GM18502 (cell line): ENCODE measurements at regions not wholly inside any gene's neighbourhood (a gene's known extent, or its start where the extent isn't known, plus 50 kb on each side); places are given as distances from the start of the nearest gene placed in this dataset.

Experiments
- ATAC-seq: cut with Tn5 transposase; IDR thresholded peaks from one replicate; pipeline ENCODE4 v1.9.1; 2021; ENCODE audit warnings: mild to moderate bottlenecking; ENCODE audit not compliant: unreplicated experiment, poor library complexity

DNA sequence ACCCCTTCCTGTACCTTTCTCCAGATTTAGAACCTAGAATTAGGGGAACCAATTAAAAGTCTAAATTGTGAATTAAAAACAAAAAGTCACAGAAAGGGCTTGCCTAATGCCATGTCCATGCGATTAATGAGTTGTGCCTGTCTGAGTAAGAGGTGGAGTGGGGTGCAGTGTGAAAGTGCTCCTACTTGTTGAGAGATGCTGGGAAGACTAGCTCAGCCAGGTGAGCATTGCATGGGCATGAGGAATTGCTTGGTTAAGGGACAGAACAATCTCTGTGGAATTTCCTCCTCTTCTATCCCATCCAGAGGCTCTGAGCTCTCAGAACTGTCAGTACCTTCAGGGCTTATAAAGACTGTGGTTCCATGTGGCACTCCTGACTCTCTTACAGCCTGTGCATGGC, 159.0 kb upstream of the UBL3 start:
- no peak for ATAC-seq

DNA sequence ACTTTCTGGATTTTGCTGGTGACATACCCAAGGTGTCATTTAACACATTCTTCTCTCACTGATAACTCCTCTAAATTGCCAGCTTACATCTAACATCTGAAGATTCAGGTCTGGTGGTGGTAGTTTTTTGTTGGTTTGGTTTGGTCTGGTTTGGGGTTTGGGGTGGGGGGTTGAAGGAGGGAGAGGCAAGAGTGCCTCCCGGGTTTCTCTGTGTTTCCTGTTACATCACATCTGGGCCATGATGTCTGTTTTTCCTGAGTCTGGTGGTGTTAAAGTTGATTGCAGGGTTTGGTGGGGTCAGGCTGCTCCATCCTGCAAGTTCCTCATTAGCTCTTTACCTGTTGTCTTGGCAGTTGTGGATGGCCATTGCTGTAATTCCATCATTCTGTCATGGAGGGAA, 155.8 kb upstream of the UBL3 start:
- no peak for ATAC-seq

DNA sequence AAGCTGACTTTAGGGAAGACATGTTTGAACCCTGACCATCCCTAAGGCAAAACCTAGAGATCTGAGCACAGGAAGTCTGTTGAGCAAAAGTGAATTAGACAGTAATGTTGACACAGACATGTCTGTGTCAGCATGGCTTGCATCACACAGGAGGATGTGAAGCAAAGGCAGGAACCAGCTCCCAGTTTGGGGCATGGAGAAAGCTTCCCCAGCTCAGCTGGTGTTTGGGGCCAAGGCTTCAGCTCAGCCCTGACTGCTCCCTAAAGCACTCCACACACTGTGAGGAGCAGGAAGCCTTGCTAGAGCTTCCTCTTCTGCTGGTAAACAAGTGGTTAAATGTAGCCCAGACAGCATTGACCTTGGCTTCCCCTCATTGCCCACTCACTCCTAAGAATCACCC, 153.8 kb upstream of the UBL3 start:
- ATAC-seq, result no peak

DNA sequence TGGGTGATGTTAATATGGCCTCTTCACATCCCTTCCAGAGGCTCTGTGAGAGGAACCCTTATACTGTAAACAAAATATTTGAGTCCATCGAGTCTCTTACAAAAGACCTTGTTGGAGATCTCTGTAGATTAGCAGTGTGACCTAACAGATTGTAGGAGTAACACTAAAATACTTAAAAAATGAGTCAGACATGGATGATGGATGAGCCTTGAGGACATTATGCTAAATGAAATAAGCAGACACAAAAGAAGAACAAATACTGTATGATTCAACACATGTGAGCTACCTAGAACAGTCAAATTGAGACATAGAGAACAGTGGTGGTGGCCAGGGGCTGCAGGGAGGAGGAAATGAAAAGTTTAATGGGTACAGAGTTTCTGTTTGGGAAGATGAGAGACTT, 152.2 kb upstream of the UBL3 start:
- no peak for ATAC-seq

DNA sequence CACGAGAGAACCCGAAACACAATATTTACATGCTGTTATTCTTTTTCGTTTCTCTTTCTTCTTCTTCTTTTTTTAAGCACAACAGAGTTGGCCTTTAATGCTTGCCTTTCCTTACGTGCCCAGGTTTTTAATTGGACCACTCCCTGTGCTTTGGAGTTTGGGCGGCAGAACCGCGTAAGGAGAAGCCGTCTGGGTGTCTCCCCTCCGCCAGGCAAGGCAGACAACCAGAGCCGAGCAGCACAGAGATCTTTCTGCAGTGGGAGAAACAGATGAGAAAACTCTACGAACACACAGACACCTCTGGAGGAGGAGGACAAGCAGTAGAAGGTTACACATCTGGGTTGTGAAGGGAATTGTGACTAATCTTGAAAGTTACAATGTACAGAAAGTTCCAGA, 150.0 kb upstream of the UBL3 start:
- no peak for ATAC-seq

DNA sequence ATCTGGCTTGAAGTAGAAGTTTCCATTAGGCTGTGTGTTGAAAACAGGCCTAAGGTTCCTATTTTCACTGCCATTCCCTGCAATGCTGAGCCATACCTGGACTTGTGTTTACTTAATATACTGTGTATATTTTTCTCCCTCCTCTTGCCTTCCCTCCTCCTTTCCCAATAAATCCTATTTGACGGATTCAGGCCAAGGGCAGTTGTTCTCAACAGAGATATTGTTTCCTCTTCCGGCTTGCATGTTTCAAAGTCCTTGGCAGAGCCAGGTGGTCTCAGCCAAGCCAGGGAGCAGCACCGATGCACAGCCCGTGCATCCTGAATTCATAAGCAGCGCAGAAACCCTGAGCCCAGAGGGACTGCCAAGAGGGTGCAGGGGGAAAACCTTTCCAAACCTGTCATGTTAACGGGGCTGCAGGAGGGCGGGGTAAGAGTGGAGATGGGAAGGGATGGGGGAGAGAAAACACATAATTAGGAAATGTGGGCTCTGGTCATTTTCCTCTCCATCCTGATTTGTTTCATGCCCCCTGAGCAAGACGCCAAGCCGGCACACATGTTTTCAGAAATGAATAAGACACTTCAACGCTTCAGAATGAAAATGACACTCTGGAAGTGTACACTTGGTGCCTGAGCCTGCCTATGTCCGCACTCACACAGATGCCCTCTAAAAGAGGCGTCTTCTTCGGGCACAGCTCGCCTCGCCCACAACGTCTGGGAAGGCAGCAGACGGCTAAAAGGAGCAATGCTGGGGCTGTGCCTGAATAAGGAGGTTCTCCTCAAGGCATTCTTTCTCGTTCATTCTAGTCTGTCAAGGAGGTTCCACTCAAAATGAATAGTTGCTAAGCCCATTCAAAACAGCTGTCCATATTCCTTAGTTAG, 149.3 kb upstream of the UBL3 start:
- ATAC-seq, result no peak

DNA sequence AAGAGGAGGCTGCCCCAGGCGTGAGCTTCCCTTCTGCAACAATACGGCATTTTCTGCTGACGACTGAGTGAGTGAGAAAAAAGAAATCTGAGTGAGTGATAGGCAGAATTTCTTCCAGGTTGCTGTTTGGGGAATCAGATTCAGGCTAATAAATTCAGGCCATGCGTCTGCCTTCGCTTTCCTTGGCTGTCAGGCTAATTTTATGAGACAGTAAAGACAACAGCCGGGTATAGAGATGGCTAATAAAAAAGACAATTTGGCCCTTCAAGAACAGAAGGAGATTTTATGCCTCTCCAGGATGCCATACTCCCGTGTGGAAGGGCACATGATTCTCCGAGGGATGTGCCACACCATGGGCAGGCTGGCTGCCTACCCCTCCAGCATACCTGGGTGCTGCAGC, 145.9 kb upstream of the UBL3 start:
- no peak for ATAC-seq

DNA sequence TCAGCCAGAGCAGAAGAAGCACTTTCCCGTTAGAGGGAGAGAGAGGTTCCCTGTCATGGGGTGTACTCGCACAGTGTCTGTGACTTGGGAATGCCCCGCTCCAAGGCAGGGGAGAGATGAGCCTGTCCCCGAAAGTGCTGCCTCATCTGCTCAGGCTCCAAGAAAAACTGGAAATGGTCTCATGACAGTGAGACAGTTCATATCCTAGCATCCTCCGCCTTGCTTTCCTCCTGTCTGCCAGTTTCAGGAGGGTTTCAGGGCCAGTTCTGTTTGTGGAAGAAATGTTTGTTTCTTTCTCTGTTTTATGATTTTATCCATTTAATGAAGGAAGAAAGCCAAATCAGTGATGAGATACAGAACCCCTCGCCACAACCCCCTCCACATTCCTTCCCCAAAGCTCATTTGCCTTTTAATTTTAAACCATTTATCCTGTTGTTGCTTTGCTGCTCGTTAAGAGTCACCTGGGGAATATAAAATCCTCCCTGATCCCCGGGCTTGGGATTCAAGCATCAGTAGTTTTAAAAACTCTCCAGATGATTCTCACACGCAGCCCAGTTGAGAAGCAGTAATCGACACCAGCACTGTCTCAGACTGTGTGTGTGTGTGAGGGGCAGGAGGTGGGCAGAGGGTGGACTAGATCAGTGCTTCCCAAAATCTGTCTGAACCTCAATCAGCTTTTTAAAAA, 144.6 kb upstream of the UBL3 start:
- no peak for ATAC-seq

DNA sequence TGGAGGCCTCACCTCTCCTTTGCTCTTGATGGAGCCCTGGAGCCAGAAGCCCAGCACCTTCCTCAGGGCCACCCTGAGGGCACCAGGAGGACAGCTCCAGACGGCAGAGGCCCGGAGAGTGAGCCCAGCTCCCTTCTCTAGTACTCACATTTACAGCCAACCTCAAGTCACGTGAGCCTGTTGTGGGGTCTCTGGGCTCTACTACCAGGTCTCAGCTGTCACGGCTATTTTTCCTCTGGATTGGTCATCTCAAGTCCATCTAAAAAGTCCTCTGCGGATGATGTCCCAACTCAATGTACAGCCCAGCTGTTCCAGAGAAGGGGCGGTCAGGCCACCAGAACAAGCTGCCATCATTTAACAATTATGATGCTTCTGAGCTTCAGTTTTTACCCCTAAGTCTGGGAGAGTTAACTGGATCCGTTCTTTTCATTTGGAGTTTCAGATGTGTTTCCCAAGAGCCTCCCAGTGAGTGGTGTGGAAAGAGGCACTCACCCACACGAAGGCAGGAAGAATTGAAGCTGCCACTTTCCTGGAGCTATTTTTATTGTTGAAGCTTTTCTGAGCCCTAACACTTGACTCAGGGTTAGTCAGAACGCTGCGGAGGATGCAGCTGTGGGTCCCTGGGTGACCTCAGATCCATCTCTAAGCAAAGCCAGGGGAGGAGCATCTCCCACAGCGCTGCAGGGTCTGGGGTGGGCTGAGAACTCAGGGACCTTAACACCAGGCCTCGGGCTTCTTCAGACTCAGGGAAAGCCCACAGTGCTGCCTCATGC, 143.5 kb upstream of the UBL3 start:
- ATAC-seq, result no peak

DNA sequence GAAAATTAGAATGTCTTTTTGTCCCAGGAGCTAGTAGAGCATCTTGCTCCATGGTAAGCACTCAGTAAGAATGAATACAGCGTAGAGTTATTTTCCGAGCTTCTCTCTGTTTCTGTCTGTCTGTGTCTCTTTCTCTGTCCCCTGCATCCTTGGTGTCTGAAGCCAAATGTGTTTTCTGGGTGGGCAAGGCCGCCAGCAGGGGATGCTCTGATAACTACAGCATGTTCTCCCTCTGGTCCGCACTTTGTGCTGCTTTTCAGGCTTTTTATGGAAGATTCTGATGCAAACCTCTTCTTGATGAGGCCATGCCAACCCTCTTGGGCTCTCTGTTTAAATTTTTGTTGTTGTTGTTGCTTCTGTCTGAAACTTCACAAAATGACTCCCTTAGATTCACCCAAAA, 142.8 kb upstream of the UBL3 start:
- ATAC-seq, result no peak

DNA sequence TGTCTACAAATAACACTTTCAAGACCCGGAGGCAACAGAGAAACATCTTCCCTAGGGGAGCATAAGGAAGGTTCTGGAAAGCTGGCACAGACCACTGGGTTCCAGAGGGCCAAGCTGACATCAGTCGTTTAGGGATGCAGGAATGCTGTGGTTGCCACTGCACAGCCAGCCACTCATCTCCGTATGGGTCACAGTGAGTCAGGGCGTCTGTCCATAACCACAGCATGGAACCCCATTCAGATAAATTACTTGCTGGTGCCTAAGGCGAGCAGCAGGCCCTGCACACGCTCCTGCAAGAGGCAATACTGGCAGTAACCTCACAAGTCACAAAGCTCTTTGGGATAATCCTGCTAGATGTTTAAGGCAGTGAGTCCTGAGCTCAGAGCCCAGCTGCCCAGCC, 140.9 kb upstream of the UBL3 start:
- ATAC-seq, result no peak

DNA sequence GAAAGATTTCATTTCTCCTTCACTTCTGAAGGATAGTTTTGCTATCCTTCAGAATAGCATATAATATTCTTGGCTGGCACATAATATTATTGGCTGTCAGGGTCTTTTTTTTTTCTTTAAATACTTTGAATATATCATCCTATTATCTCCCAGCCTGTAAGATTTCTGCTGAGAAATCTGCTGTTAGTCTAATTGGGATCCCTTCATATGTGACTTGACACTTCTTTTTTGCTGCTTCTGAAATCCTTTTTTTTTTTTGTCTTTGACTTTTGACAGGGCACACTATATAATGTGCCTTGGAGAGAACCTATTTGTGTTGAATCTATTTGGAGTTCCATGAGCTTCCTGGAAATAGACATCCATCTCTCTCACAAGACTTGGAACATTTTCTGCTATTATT, 136.9 kb upstream of the UBL3 start:
- no peak for ATAC-seq

DNA sequence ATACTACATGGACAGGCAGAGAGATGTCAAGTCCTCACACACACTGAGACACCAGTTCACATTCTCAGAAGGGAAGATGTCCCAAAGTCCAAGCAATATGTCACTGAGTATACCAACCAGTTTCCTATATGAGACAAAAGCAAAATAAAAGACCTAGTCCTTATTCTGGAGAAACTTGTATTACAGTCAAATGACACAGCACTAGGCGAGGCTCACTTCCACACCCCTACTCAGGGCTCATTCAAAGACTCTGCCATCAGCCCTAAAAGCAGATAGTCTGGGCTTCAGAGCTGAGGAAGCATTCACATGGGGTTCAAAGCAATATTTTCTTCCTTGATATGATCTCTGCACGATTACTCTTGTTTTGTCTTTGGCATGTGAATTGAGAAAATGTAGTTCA, 129.9 kb upstream of the UBL3 start:
- ATAC-seq, result no peak

DNA sequence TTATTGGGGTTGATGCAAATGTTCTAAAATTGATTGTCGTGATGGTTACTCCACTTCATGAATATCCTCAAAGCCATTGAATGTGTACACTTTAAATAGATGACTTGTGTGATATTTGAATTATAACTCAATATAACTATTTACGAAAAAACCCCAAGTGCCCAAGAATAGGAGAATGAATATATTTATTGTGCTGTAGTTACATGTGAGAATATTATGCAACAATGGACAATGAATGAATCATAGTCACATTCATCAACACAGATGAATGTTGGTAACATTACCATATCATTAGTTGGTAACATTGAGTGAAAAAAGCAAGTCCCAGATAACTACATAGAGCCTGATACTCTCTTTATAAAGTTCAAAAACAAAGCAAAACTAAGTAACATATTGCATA, 127.8 kb upstream of the UBL3 start:
- no peak for ATAC-seq

DNA sequence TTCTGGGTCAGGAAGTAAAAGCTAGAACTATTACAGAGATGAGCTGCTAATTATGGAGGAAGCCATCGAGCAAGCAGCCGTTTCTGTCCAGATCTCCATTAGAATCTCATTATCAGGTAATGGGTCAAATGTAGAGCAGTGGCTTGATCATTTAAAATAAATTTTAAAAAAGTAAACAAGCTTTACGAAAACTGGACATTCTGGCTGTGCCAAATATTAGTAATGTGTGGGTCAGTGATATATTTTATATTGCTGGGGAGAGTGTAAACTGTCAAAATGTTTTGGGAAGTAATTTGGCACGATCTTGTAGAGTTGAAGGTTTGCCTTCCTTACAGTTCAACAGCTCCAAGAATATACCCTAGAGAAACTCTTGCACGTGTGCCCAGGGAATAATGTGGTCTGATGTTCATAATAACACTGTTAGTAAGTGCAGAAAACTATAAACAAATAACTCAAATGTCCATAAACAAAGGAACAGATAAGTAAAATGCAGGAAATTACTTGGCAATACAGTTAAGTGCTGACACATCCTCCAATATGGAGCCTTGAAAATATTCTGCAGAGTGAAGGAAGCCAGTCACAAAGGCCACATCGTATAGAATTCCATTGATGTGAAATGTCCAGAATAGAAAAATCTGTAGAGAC, 127.2 kb upstream of the UBL3 start:
- ATAC-seq, result no peak

DNA sequence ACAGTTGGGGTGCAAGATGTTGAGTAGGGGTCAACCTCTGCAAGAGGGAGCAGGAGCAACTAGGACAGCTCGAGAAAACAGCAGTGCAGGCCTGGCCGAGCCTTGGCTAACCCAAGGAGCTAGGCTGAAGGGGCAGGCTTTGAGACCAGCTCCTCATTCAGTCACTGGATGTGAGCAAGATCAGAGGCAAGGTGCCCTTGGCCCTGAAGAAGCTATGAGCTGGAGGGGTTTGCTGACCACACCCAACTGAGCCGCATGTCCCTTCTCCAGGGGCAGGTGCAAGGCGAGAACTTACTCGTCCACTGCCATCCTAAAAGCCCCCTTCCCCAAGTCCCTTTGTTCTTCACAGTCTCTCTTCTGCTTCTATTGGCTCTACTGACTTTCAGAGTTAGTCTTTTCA, 126.1 kb upstream of the UBL3 start:
- no peak for ATAC-seq

DNA sequence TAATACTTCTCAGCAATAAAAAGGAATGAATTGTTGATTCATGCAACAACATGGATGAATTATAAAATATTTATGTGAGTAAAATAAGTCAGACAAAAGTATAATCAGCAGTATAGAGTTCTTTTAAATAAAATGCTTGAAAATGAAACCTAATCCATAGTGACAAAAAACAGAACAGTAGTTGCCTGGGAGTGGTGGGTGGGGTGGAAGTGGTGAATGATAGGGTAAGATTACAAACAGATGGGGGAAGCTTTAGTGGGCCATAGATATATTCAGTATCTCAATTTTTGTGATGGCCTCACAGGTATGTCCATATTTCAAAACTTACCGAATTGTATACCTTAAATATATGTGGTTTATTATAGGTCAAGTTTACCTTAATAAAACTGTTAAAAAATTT, 124.9 kb upstream of the UBL3 start:
- no peak for ATAC-seq

DNA sequence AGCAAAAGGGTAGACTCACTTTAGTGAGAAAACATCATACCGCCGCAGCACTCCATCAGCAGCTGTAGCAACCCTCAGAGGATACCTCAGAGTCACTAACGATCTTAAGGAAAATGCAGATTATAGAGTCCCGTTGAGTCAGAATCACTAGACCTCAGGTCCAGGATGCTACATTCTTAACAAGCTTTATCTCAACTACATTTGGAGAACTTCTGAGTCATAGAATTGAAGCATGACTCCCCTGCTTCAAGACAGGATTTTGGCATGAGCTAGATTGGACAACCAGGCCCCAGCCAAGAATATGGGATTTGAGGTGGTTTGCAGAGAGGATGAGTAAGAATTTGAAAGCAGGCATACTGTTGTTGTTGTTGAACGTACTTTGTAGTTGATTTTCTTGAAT, 118.9 kb upstream of the UBL3 start:
- ATAC-seq, result no peak

DNA sequence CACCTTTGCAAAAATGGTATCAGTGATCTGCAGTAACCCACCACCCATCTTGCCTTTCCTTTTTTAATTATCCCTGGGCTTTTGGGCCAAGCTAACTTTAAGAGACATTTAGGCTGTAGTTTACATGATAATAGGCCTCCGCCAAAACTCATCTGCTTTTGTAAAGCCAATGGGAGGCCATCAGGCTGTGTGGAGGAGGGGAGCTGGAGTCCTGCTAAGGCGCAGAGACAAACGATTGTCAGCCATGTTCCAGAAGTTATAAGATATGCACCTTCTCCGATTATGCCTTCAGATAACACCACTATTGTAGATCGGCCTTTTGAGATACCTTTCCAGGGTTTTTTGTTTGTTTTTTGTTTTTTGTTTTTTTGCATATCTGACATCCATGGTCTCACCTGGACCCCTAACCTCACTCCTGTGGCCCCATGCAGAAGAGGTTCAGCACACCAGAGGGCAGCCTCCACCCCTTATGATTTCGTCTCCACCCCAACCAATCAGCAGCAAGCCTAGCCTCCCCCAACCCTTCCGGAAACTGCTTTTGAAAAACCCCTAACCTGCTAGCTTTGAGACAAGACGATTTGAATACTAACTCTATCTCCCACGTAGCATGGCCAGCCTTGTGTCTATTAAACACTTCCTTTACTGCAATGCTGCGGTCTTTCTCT, 113.9 kb upstream of the UBL3 start:
- no peak for ATAC-seq

DNA sequence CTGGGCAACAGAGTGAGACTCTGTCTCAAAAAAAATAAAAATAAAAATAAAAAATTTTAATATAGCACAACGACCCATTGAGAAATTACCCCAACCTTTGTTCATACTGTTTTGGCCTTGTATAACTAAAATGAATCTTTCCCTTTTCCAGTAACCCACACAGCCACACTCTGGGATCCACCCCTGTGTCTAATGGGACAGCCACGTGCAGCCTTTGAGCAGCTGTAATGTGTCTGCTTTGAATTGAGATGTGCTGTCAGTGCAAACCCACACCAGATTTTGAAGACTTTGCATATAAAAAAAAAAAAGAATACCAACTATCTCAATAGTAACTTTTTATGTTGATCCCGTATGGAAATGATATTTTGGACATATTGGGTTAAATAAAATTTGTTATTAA, 112.7 kb upstream of the UBL3 start:
- ATAC-seq, result no peak
